ENCODE measurements at regions not wholly inside any gene's neighbourhood (a gene's known extent, or its start where the extent isn't known, plus 50 kb on each side); places are given as distances from the start of the nearest gene placed in this dataset.

DNA sequence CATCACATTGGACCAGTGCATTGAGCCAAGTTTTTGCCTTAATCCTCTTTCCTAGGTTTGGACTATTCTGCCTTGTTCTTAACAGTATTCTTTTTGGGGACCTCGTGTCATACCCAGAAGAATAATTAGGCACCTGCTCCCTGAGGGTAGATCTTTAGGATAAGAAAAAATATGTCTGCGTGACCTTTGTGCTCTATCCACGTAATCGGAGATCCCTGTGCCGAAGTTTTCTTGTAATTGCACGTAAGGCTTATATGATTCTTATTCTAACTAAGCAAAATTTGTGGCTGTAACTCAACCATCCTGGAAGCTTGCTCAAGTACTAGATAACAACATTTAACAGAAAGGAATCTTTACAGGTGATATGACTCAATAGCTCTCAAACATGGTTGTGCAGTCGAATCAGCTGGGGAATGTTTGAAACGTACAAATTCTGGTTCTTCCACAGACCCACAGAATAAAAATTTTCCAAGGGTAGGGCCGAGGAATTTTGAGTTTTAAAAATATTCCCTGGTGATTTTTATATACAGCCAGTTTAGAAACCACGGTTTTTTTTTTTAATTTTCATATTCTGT, 344.3 kb downstream of the GBA3 start:
- WGBS: 85% methylated on average over 10 of the region's 10 CpGs
- TF ChIP-seq, protein P1, sequence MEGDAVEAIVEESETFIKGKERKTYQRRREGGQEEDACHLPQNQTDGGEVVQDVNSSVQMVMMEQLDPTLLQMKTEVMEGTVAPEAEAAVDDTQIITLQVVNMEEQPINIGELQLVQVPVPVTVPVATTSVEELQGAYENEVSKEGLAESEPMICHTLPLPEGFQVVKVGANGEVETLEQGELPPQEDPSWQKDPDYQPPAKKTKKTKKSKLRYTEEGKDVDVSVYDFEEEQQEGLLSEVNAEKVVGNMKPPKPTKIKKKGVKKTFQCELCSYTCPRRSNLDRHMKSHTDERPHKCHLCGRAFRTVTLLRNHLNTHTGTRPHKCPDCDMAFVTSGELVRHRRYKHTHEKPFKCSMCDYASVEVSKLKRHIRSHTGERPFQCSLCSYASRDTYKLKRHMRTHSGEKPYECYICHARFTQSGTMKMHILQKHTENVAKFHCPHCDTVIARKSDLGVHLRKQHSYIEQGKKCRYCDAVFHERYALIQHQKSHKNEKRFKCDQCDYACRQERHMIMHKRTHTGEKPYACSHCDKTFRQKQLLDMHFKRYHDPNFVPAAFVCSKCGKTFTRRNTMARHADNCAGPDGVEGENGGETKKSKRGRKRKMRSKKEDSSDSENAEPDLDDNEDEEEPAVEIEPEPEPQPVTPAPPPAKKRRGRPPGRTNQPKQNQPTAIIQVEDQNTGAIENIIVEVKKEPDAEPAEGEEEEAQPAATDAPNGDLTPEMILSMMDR (IDR thresholded peaks at IDR 0.05): no peak
- TF ChIP-seq POLR2A (IDR thresholded peaks at IDR 0.05; ENCODE audit: low read depth): no peak
- TF ChIP-seq POLR2AphosphoS5 (IDR thresholded peaks at IDR 0.05): no peak
- no peak for TF ChIP-seq EP300 (IDR thresholded peaks at IDR 0.05)

DNA sequence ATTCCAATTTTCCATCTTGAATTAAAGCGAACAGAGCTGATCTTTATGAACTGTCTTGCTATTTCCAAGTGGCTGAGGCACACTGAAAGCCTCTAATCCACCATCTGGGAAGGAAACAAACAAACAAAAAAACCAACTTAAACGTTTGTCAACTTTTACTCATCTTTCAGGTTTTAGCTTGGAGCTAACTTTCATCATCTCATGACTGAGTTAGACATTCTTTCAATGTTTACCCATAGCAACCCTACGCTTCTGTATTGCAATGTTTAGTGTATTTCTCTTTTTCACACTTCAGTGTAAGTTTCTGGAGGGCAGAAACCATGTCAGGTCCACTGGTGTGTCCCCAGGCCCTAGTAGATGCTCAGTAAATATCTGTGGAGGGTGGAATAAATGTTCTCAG, 343.8 kb downstream of the GBA3 start:
- TF ChIP-seq, protein P1 (IDR thresholded peaks at IDR 0.05): no peak
- TF ChIP-seq POLR2AphosphoS5 (IDR thresholded peaks at IDR 0.05) (no peak), POLR2A (IDR thresholded peaks at IDR 0.05; ENCODE audit: low read depth) (no peak), EP300 (IDR thresholded peaks at IDR 0.05) (no peak)
- H3K4me3 ChIP-seq: no peak overlapping the region
- no peaks in the 10 kb centered on the region for H3K4me1 ChIP-seq
- no peaks in the 10 kb centered on the region for H3K9me3 ChIP-seq
- no peak overlapping the region for H3K27ac ChIP-seq (replicated peaks in 1 of 4)
- no peaks in the 10 kb centered on the region for H3K27me3 ChIP-seq
- intact Hi-C loops (cut with DNase I): no loop called here
- no peaks in the 10 kb centered on the region for H3K36me3 ChIP-seq
- no peak for DNase-seq (ENCODE audit: extremely low spot score)
- WGBS: 81% methylated on average over 3 of the region's 3 CpGs

More for the DNA sequence above, 344.3 kb downstream of the GBA3 start:
- H3K4me3 ChIP-seq: no peak overlapping the region
- H3K27ac ChIP-seq (replicated peaks in 1 of 4): no peak overlapping the region
- intact Hi-C loops (cut with DNase I): no loop called here
- H3K4me1 ChIP-seq: no peaks in the 10 kb centered on the region
- no peaks in the 10 kb centered on the region for H3K9me3 ChIP-seq
- H3K36me3 ChIP-seq: no peaks in the 10 kb centered on the region
- no peak for DNase-seq (ENCODE audit: extremely low spot score)
- H3K27me3 ChIP-seq: no peaks in the 10 kb centered on the region

DNA sequence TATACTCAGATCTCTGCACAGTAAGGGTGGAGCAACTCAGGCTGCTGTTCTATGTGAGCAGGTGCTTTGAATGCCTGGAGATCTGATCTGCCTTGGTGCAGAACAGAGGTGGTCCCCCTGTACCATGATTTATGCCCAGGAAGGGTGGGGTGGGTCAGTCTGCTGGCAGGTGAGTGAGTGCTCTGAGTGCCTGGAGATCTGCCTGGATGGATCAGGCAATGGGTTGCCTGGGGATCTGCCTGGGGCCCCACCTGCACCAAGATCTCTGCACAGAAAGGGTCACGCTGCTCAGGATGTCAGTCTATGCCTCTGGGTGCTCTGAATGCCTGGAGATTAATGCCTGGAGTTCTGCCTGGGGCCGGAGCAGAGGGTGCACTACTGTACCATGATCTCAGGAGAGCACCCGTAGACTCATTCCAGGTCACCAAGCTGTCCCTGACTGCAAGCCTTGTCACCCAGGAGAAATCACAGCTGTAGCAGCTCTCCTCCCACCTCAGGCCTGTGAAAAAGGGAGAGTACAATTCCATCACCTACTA, 342.9 kb downstream of the GBA3 start:
- no peak overlapping the region for H3K4me3 ChIP-seq
- 87% methylated on average over 2 of the region's 3 CpGs for WGBS
- no peaks in the 10 kb centered on the region for H3K9me3 ChIP-seq

DNA sequence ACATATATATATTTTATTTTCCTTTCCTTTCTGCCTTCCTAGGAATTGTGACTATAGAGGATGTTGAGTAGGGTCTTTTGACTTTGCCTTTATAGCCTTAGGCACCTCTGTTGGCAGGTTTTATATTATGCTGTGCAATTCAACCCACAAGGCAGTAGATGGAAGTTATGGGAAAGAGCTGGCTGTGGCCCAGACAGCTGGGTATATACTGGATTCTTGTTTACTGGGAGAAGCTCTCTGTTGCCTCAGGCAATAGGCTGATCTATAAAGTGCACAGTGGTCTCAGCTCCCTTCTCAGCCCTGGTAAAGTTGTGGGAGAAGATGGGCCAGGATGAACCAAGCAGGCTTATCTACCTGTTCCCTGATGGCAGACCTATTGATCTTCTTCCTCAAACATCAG, 342.0 kb downstream of the GBA3 start:
- no peaks in the 10 kb centered on the region for H3K36me3 ChIP-seq
- no peak for DNase-seq (ENCODE audit: extremely low spot score)
- no peak overlapping the region for H3K27ac ChIP-seq (replicated peaks in 1 of 4)
- TF ChIP-seq EP300 (IDR thresholded peaks at IDR 0.05) (no peak), POLR2AphosphoS5 (IDR thresholded peaks at IDR 0.05) (no peak), POLR2A (IDR thresholded peaks at IDR 0.05; ENCODE audit: low read depth) (no peak)
- TF ChIP-seq, protein P1 (IDR thresholded peaks at IDR 0.05): no peak
- no peaks in the 10 kb centered on the region for H3K9me3 ChIP-seq
- H3K4me3 ChIP-seq: no peak overlapping the region
- intact Hi-C loops (cut with DNase I): no loop called here
- H3K27me3 ChIP-seq: no peaks in the 10 kb centered on the region
- H3K4me1 ChIP-seq: no peaks in the 10 kb centered on the region

More for the DNA sequence above, 342.9 kb downstream of the GBA3 start:
- TF ChIP-seq EP300 (IDR thresholded peaks at IDR 0.05) (no peak), POLR2AphosphoS5 (IDR thresholded peaks at IDR 0.05) (no peak), POLR2A (IDR thresholded peaks at IDR 0.05; ENCODE audit: low read depth) (no peak)
- TF ChIP-seq, protein P1 (IDR thresholded peaks at IDR 0.05): no peak
- no peak overlapping the region for H3K27ac ChIP-seq (replicated peaks in 1 of 4)
- no peaks in the 10 kb centered on the region for H3K36me3 ChIP-seq
- no peaks in the 10 kb centered on the region for H3K4me1 ChIP-seq
- no peak for DNase-seq (ENCODE audit: extremely low spot score)
- intact Hi-C loops (cut with DNase I): no loop called here
- no peaks in the 10 kb centered on the region for H3K27me3 ChIP-seq

DNA sequence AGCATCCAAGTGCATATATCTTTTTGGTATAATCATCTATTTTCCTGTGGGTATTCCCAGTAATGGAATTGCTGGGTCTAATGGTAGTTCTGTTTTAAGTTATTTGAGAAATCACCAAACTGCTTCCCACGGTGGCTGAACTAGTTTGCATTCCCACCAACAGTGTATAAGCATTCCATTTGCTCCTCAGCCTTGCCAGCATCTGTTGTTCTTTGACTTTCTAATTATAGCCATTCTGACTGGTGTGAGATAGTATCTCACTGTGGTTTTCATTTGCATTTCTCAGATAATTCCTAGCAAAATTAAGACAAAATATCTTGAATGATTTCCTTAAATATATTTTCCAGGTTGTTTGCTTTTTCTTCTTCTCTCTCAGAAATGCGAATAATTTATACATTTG, 341.1 kb downstream of the GBA3 start:
- H3K36me3 ChIP-seq: no peaks in the 10 kb centered on the region
- no peaks in the 10 kb centered on the region for H3K9me3 ChIP-seq
- no peak overlapping the region for H3K27ac ChIP-seq (replicated peaks in 1 of 4)
- 55% methylated on average over 2 of the region's 2 CpGs for WGBS
- no peak for DNase-seq (ENCODE audit: extremely low spot score)
- H3K4me3 ChIP-seq: no peak overlapping the region
- no peaks in the 10 kb centered on the region for H3K4me1 ChIP-seq
- intact Hi-C loops (cut with DNase I): no loop called here
- H3K27me3 ChIP-seq: no peaks in the 10 kb centered on the region
- TF ChIP-seq POLR2AphosphoS5 (IDR thresholded peaks at IDR 0.05) (no peak), EP300 (IDR thresholded peaks at IDR 0.05) (no peak), POLR2A (IDR thresholded peaks at IDR 0.05; ENCODE audit: low read depth) (no peak)
- TF ChIP-seq, protein P1 (IDR thresholded peaks at IDR 0.05): no peak

Data from esophagus muscularis mucosa (tissue), 4 donors.